ENCODE measurements at regions not wholly inside any gene's neighbourhood (a gene's known extent, or its start where the extent isn't known, plus 50 kb on each side); places are given as distances from the start of the nearest gene placed in this dataset.

DNA sequence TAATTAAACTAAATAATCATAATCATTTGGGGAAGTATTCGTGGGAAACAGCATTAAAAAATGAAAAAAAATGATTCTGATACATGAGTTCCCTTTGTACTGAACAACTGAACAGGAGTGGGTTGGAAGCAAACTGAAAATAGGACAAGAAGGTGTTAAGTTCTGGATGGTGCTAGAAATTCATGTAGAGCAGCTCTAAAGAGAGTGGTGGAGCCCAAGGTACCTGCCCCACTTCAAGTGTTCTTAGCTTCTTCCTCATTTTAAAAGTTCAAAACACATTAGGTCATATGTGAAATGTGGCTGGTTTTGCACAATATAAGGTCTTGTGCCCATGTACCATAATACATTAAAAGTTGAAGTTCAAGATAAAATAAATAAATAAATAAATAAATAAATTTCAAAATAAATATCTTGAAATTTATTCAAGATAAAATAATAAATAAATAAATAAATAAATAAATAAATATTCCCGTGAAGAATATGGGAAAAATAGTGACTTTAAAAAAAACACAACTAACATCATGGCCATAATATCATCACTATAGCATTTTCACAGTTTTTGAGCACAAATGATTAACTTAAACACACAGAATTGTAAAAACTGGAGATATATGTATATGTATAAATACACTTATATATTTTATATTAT, 191.5 kb upstream of the PRKD1 start:
- no peak overlapping the region for H3K4me3 Mint-ChIP-seq (ENCODE audit: unreplicated experiment)
- H3K9me3 Mint-ChIP-seq (ENCODE audit: unreplicated experiment) = no peaks in the 10 kb centered on the region
- no peaks in the 10 kb centered on the region for H3K4me1 Mint-ChIP-seq (ENCODE audit: low read depth, unreplicated experiment)
- H3K36me3 Mint-ChIP-seq (ENCODE audit: low read depth, unreplicated experiment) = no peaks in the 10 kb centered on the region
- H3K9ac ChIP-seq (ENCODE audit: low read length) = no peak overlapping the region
- DNase-seq (ENCODE audit: low read depth) (no peak), FAIRE-seq (no peak)
- H3K4me3 ChIP-seq (ENCODE audit: insufficient read depth, low read depth, low read length) = no peak overlapping the region
- no peak overlapping the region for H2AFZ ChIP-seq (ENCODE audit: low read depth, low read length)
- H3K27me3 Mint-ChIP-seq (ENCODE audit: low read depth, unreplicated experiment) = no peaks in the 10 kb centered on the region
- no peaks in the 10 kb centered on the region for H3K27me3 ChIP-seq (ENCODE audit: insufficient read depth, low read length)
- H3K4me2 ChIP-seq (ENCODE audit: low read length) = no peak overlapping the region
- no peak overlapping the region for H3K27ac Mint-ChIP-seq (ENCODE audit: unreplicated experiment)
- H3K79me2 ChIP-seq (ENCODE audit: insufficient read depth, low read length) = no peaks in the 10 kb centered on the region
- TF ChIP-seq, protein P1, sequence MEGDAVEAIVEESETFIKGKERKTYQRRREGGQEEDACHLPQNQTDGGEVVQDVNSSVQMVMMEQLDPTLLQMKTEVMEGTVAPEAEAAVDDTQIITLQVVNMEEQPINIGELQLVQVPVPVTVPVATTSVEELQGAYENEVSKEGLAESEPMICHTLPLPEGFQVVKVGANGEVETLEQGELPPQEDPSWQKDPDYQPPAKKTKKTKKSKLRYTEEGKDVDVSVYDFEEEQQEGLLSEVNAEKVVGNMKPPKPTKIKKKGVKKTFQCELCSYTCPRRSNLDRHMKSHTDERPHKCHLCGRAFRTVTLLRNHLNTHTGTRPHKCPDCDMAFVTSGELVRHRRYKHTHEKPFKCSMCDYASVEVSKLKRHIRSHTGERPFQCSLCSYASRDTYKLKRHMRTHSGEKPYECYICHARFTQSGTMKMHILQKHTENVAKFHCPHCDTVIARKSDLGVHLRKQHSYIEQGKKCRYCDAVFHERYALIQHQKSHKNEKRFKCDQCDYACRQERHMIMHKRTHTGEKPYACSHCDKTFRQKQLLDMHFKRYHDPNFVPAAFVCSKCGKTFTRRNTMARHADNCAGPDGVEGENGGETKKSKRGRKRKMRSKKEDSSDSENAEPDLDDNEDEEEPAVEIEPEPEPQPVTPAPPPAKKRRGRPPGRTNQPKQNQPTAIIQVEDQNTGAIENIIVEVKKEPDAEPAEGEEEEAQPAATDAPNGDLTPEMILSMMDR (IDR thresholded peaks at IDR 0.05; ENCODE audit: insufficient read depth, low read depth, low read length) = no peak
- TF ChIP-seq EZH2 (IDR thresholded peaks at IDR 0.05; ENCODE audit: insufficient read depth, low read length) = no peak
- no peaks in the 10 kb centered on the region for H4K20me1 ChIP-seq (ENCODE audit: insufficient read depth, low read length)
- H3K4me1 ChIP-seq (ENCODE audit: insufficient read depth, low read length) = no peaks in the 10 kb centered on the region
- no peak overlapping the region for H3K27ac ChIP-seq (ENCODE audit: low read depth, low read length)
- no peaks in the 10 kb centered on the region for H3K9me3 ChIP-seq (ENCODE audit: insufficient read depth, low read depth, low read length)
- H3K36me3 ChIP-seq (ENCODE audit: insufficient read depth, low read length) = no peaks in the 10 kb centered on the region

- no peaks in the 10 kb centered on the region for H3K9me3 Mint-ChIP-seq (ENCODE audit: unreplicated experiment)
- no peak overlapping the region for H3K9ac ChIP-seq (ENCODE audit: low read length)
Measured at GRCh38 chr14:30125322-30125979, 197.8 kb upstream of the PRKD1 start.

More at GRCh38 chr14:30125322-30125979, 197.8 kb upstream of the PRKD1 start:
- Histone ChIP-seq H4K20me1 (ENCODE audit: insufficient read depth, low read length) (no peaks in the 10 kb centered on the region), H3K27ac (ENCODE audit: low read depth, low read length) (no peak overlapping the region), H3K4me2 (ENCODE audit: low read length) (no peak overlapping the region), H3K9me3 (ENCODE audit: insufficient read depth, low read depth, low read length) (no peaks in the 10 kb centered on the region), H3K79me2 (ENCODE audit: insufficient read depth, low read length) (no peaks in the 10 kb centered on the region), H3K4me1 (ENCODE audit: insufficient read depth, low read length) (no peaks in the 10 kb centered on the region), H3K36me3 (ENCODE audit: insufficient read depth, low read length) (no peaks in the 10 kb centered on the region), H3K27me3 (ENCODE audit: insufficient read depth, low read length) (no peaks in the 10 kb centered on the region), H2AFZ (ENCODE audit: low read depth, low read length) (no peak overlapping the region), H3K4me3 (ENCODE audit: insufficient read depth, low read depth, low read length) (no peak overlapping the region)
- no peaks in the 10 kb centered on the region for H3K27me3 Mint-ChIP-seq (ENCODE audit: low read depth, unreplicated experiment)
- TF ChIP-seq, protein P1 (IDR thresholded peaks at IDR 0.05; ENCODE audit: insufficient read depth, low read depth, low read length) = no peak
- TF ChIP-seq EZH2 (IDR thresholded peaks at IDR 0.05; ENCODE audit: insufficient read depth, low read length) = no peak
- no peaks in the 10 kb centered on the region for H3K4me1 Mint-ChIP-seq (ENCODE audit: low read depth, unreplicated experiment)
- no peak for FAIRE-seq
- H3K36me3 Mint-ChIP-seq (ENCODE audit: low read depth, unreplicated experiment) = no peaks in the 10 kb centered on the region
- no peak overlapping the region for H3K4me3 Mint-ChIP-seq (ENCODE audit: unreplicated experiment)
- no peak for DNase-seq (ENCODE audit: low read depth)
- H3K27ac Mint-ChIP-seq (ENCODE audit: unreplicated experiment) = no peak overlapping the region

Measured in astrocyte (in vitro differentiated cells and primary cell).